Osteocyte (in vitro differentiated cells): ENCODE measurements at regions not wholly inside any gene's neighbourhood (a gene's known extent, or its start where the extent isn't known, plus 50 kb on each side); places are given as distances from the start of the nearest gene placed in this dataset.

Source experiments
- DNase-seq: peaks from one replicate; pipeline ENCODE4 v3.0.0; 2021; ENCODE audit warnings: mixed read lengths; ENCODE audit not compliant: unreplicated experiment; ENCODE audit errors: extremely low spot score
- H3K27ac Mint-ChIP-seq: one replicate; pipeline ENCODE4 v1.8.0; 2021; ENCODE audit warnings: mild to moderate bottlenecking, mixed read lengths; ENCODE audit not compliant: unreplicated experiment
- H3K27me3 Mint-ChIP-seq: one replicate; pipeline ENCODE4 v1.8.0; 2021; ENCODE audit warnings: mixed read lengths; ENCODE audit not compliant: unreplicated experiment
- H3K36me3 Mint-ChIP-seq: one replicate; pipeline ENCODE4 v1.8.0; 2021; ENCODE audit warnings: mixed read lengths; ENCODE audit not compliant: unreplicated experiment
- H3K4me1 Mint-ChIP-seq: one replicate; pipeline ENCODE4 v1.8.0; 2021; ENCODE audit warnings: mixed read lengths; ENCODE audit not compliant: unreplicated experiment
- H3K4me3 Mint-ChIP-seq: one replicate; pipeline ENCODE4 v1.8.0; 2021; ENCODE audit warnings: mild to moderate bottlenecking, moderate library complexity, mixed read lengths; ENCODE audit not compliant: unreplicated experiment
- H3K9me3 Mint-ChIP-seq: one replicate; pipeline ENCODE4 v1.8.0; 2021; ENCODE audit warnings: mixed read lengths; ENCODE audit not compliant: unreplicated experiment
- CTCF ChIP-seq: fragments of 200-600 bp; sonication (generic); IDR thresholded peaks from 2 replicates; pipeline ENCODE4 v1.5.0; 2021; ENCODE audit warnings: antibody characterized with exemption, mild to moderate bottlenecking, moderate library complexity

DNA sequence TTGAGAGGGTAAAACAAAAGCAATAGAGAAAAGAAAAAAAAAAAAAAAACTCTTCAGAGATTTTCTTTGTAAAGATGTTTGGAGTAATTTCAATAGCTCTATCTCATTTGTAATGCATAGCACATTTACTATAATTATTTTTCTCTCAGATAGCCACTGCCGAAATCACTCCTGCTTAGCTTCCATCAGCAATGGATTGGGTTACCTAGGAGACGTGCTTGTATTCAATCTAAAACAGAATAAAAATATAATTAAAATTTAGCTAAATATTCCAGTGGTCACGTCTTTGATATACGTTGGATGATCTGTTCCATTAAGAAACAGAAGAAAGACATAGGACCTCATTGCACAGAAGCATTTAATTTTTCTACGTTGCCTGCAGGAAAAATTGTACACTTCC is 1435.7 kb upstream of the DDX18 start:
- TF ChIP-seq CTCF: no peak
- no peaks in the 10 kb centered on the region for H3K4me1 Mint-ChIP-seq
- no peak overlapping the region for H3K4me3 Mint-ChIP-seq
- no peak overlapping the region for H3K27ac Mint-ChIP-seq
- no peak for DNase-seq
- H3K9me3 Mint-ChIP-seq: peaks cover 23% of the 10 kb centered on the region
- H3K27me3 Mint-ChIP-seq: no peaks in the 10 kb centered on the region
- H3K36me3 Mint-ChIP-seq: no peaks in the 10 kb centered on the region

- Mint-ChIP-seq H3K4me1 (no peaks in the 10 kb centered on the region), H3K9me3 (peaks cover 67% of the 10 kb centered on the region), H3K4me3 (no peak overlapping the region), H3K36me3 (no peaks in the 10 kb centered on the region), H3K27me3 (no peaks in the 10 kb centered on the region), H3K27ac (no peak overlapping the region)
- no peak for TF ChIP-seq CTCF
- no peak for DNase-seq
Observed at GRCh38 chr2:116411211-116411610, 1403.3 kb upstream of the DDX18 start.

DNA sequence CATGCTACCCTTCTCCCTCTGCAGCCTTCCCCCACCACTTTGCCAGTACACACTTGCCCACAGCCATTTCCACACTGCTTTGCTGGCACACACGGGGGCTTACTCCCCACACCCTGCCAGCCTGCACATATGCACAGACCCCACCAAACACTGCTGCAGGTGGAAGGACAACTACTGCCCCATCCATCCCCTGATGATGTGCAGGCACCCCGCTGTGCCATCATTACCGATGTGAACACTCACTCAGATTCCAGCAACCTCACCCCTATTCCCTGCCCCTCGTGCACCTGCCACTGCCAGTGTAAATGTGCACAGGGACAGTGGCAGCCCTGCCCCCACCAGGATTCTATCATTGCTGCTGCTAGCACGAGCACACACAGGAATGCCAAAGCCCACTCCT is 1400.8 kb upstream of the DDX18 start:
- TF ChIP-seq CTCF: no peak
- no peak overlapping the region for H3K4me3 Mint-ChIP-seq
- H3K9me3 Mint-ChIP-seq: peaks cover 62% of the 10 kb centered on the region
- H3K4me1 Mint-ChIP-seq: no peaks in the 10 kb centered on the region
- no peak for DNase-seq
- H3K27me3 Mint-ChIP-seq: no peaks in the 10 kb centered on the region
- H3K36me3 Mint-ChIP-seq: no peaks in the 10 kb centered on the region
- no peak overlapping the region for H3K27ac Mint-ChIP-seq

- Mint-ChIP-seq H3K4me1 (no peaks in the 10 kb centered on the region), H3K36me3 (no peaks in the 10 kb centered on the region), H3K4me3 (no peak overlapping the region), H3K27ac (no peak overlapping the region), H3K27me3 (no peaks in the 10 kb centered on the region), H3K9me3 (peaks cover 38% of the 10 kb centered on the region)
- no peak for DNase-seq
- no peak for TF ChIP-seq CTCF
Observed at GRCh38 chr2:116416731-116417377, 1397.6 kb upstream of the DDX18 start.

GRCh38 chr2:116435648-116436047 is 1378.8 kb upstream of the DDX18 start:
- H3K4me1 Mint-ChIP-seq: no peaks in the 10 kb centered on the region
- H3K27ac Mint-ChIP-seq: no peak overlapping the region
- peaks cover 40% of the 10 kb centered on the region for H3K9me3 Mint-ChIP-seq
- H3K27me3 Mint-ChIP-seq: no peaks in the 10 kb centered on the region
- H3K36me3 Mint-ChIP-seq: no peaks in the 10 kb centered on the region
- DNase-seq: no peak
- TF ChIP-seq CTCF: no peak
- no peak overlapping the region for H3K4me3 Mint-ChIP-seq
